Tibial nerve (tissue), 4 donors: ENCODE measurements at regions not wholly inside any gene's neighbourhood (a gene's known extent, or its start where the extent isn't known, plus 50 kb on each side); places are given as distances from the start of the nearest gene placed in this dataset.

Experiments
- DNase-seq, 2 donors: peaks; one replicate each; pipeline ENCODE4 v3.0.0-alpha.2; 2019; ENCODE audit warnings: low spot score in 2 of 2
- H3K27ac ChIP-seq, 4 donors: fragments of 200-600 bp; sonication (generic) in 3 of 4; one replicate each; pipeline ENCODE4 v1.5.1; 2017 to 2019; ENCODE audit warnings: mild to moderate bottlenecking in 1 of 4
- H3K27me3 ChIP-seq, 2 donors: fragments of 200-600 bp; sonication (generic) in 1 of 2; one replicate each; pipeline versions ENCODE4 v1.5.1 to v1.6.0; 2017 to 2019
- H3K36me3 ChIP-seq, 3 donors: fragments of 200-600 bp; sonication (generic); one replicate each; pipeline ENCODE4 v1.5.1; 2018 to 2019
- H3K4me1 ChIP-seq, 4 donors: fragments of 200-600 bp; sonication (generic) in 3 of 4; one replicate each; pipeline ENCODE4 v1.5.1; 2017 to 2019
- H3K4me3 ChIP-seq, 4 donors: fragments of 200-600 bp; sonication (generic) in 3 of 4; one replicate each; pipeline ENCODE4 v1.5.1; 2017 to 2019; ENCODE audit warnings: mild to moderate bottlenecking in 1 of 4, moderate library complexity in 1 of 4
- H3K9me3 ChIP-seq, 4 donors: fragments of 200-600 bp; sonication (generic) in 3 of 4; one replicate each; pipeline ENCODE4 v1.5.1; 2017 to 2019
- EP300 ChIP-seq, 2 donors: sonication (generic); formaldehyde crosslinking; IDR thresholded peaks; one replicate each; pipeline ENCODE4 v1.6.1; 2017; ENCODE audit warnings: antibody characterized with exemption in 2 of 2, mild to moderate bottlenecking in 1 of 2
- POLR2A ChIP-seq, 2 donors: fragments of 450-650 bp; IDR thresholded peaks; one replicate each; pipeline ENCODE4 v1.6.1; 2017; ENCODE audit warnings: antibody characterized with exemption in 2 of 2, mild to moderate bottlenecking in 2 of 2, moderate library complexity in 2 of 2
- WGBS, 2 donors: methylation state at CpG; one replicate each; pipeline ENCODE4 v1.1.5; 2018; 5-methylcytosine and 5-hydroxymethylcytosine counted together
- TF ChIP-seq, protein P1 (sequence below), 5 experiments: fragments of 200-600 bp in 3 of 5; fragments of 450-650 bp in 2 of 5; sonication (generic) in 3 of 5; IDR thresholded peaks; one replicate each; pipeline ENCODE4 v1.5.1; 2016 to 2019; ENCODE audit warnings: antibody characterized with exemption in 5 of 5, mild to moderate bottlenecking in 3 of 5, moderate library complexity in 2 of 5

DNA sequence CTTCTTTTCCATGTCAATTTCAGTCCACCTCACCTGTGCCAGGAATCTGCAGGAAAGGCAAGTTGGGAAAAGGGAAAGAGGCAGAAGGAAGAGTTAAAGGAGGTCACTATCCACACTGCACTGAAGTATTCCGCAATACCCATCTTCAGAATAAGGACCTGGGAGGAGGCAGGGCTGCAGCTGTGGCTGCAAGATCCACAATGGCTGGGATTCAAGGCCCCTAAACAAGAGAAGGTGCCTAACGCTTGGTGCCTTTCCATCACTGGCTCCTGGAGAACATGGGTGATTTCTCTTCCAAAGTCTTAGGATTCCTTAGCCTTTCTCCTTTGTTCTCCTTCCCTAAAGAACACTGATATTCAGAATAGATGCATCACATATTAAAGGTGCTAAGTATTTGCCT, 204.0 kb downstream of the GRIN2B start:
- WGBS, 2 donors: 85% methylated on average over 2 of the region's 2 CpGs
- H3K4me1 ChIP-seq: no peaks in the 10 kb centered on the region
- H3K27me3 ChIP-seq: no peaks in the 10 kb centered on the region
- TF ChIP-seq, protein P1, sequence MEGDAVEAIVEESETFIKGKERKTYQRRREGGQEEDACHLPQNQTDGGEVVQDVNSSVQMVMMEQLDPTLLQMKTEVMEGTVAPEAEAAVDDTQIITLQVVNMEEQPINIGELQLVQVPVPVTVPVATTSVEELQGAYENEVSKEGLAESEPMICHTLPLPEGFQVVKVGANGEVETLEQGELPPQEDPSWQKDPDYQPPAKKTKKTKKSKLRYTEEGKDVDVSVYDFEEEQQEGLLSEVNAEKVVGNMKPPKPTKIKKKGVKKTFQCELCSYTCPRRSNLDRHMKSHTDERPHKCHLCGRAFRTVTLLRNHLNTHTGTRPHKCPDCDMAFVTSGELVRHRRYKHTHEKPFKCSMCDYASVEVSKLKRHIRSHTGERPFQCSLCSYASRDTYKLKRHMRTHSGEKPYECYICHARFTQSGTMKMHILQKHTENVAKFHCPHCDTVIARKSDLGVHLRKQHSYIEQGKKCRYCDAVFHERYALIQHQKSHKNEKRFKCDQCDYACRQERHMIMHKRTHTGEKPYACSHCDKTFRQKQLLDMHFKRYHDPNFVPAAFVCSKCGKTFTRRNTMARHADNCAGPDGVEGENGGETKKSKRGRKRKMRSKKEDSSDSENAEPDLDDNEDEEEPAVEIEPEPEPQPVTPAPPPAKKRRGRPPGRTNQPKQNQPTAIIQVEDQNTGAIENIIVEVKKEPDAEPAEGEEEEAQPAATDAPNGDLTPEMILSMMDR (IDR thresholded peaks at IDR 0.05): no peak
- TF ChIP-seq POLR2A (IDR thresholded peaks at IDR 0.05): no peak
- TF ChIP-seq EP300 (IDR thresholded peaks at IDR 0.05): no peak
- DNase-seq: no peak
- H3K36me3 ChIP-seq: no peaks in the 10 kb centered on the region
- H3K9me3 ChIP-seq: no peaks in the 10 kb centered on the region
- H3K27ac ChIP-seq: no peak overlapping the region
- no peak overlapping the region for H3K4me3 ChIP-seq

DNA sequence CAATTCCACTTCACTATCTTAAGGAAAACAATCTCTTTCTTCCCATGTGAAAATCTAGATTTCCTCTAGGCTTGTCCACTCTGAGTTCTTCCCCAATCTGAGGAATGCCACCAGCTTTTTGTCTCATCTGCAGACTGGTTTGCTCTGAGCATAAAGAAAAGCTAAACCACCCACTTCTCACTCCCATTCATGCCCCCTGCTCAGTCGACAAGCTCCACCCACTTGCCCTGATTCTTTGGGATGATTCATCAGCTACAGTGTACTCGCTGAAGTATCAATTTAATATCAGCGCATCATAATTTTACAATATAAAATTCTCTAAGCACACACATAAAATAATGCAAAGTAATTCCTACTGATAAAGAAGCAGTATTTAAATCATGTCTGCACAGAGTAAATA, 209.1 kb downstream of the GRIN2B start:
- no peaks in the 10 kb centered on the region for H3K4me1 ChIP-seq
- no peak overlapping the region for H3K27ac ChIP-seq
- H3K9me3 ChIP-seq: no peaks in the 10 kb centered on the region
- H3K36me3 ChIP-seq: no peaks in the 10 kb centered on the region
- H3K4me3 ChIP-seq: no peak overlapping the region
- TF ChIP-seq POLR2A (IDR thresholded peaks at IDR 0.05) (no peak), EP300 (IDR thresholded peaks at IDR 0.05) (no peak)
- TF ChIP-seq, protein P1 (IDR thresholded peaks at IDR 0.05): no peak
- no peaks in the 10 kb centered on the region for H3K27me3 ChIP-seq
- WGBS, 2 donors: 53 to 63% methylated on average over 3 of the region's 3 CpGs
- no peak for DNase-seq

DNA sequence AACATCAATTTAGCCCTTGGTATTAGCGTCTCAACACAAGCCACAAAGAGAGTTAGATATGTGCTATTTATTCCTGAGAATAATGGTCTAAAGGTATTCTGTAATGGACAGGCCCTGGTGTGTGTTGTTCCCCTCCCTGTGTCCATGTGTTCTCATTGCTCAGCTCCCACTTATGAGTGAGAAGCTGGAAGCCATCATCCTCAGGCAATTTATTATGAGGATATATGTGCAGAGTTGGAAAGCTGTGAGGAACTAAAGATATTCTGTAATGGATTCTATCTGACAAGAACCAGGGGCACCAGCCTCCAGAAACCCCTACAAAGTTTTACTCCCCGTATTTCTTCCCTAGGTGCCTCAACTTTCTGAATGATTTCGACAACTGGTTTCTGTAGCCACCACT, 210.8 kb downstream of the GRIN2B start:
- Histone ChIP-seq H3K4me1 (no peaks in the 10 kb centered on the region), H3K9me3 (no peaks in the 10 kb centered on the region), H3K27me3 (no peaks in the 10 kb centered on the region), H3K27ac (no peak overlapping the region), H3K4me3 (no peak overlapping the region), H3K36me3 (no peaks in the 10 kb centered on the region)
- no peak for DNase-seq
- TF ChIP-seq, protein P1 (IDR thresholded peaks at IDR 0.05): no peak
- TF ChIP-seq POLR2A (IDR thresholded peaks at IDR 0.05) (no peak), EP300 (IDR thresholded peaks at IDR 0.05) (no peak)
- 63 to 88% methylated on average over 3 of the region's 3 CpGs for WGBS, 2 donors

DNA sequence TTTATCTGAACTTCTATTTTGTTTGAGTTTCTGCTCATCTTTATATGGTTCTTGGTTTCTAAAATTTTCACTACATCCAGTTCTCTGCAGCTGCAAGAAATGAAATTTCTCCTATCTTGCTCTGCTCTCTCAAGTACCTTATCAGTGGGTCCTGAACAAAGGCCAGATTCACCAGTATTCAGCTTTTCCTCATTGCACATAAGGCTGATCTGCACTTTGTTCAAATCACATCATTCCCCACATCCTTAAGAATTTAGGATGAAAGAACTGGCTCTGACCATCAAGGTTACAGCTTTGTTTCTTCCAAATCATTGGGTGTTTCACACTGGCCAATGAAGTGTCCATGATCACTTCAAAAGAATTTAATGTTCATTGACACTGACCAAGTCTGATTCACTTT, 211.4 kb downstream of the GRIN2B start:
- Histone ChIP-seq H3K27me3 (no peaks in the 10 kb centered on the region), H3K36me3 (no peaks in the 10 kb centered on the region), H3K27ac (no peak overlapping the region), H3K4me3 (no peak overlapping the region), H3K4me1 (no peaks in the 10 kb centered on the region), H3K9me3 (no peaks in the 10 kb centered on the region)
- TF ChIP-seq POLR2A (IDR thresholded peaks at IDR 0.05) (no peak), EP300 (IDR thresholded peaks at IDR 0.05) (no peak)
- TF ChIP-seq, protein P1 (IDR thresholded peaks at IDR 0.05): no peak
- DNase-seq: no peak

DNA sequence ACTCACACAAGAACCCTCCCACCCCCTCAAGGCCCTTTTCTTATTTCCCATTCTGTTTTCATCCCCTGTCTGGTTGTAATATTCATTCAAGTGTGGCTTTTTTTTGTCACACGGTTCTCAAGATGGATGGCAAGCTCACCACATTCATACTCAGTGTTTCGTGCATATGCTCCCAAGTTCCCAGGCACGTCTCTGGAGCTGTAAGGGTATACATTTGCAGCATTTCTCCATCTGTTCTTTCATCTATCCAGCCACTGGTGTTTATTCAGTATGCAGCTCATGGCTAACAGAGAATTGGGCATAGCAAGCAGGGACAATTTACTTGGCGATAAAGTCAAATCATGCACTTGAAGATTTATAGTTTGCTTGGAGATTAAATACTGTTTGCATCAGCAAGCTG, 212.1 kb downstream of the GRIN2B start:
- 88 to 90% methylated on average over 4 of the region's 4 CpGs for WGBS, 2 donors
- no peaks in the 10 kb centered on the region for H3K9me3 ChIP-seq
- no peak for DNase-seq
- no peaks in the 10 kb centered on the region for H3K36me3 ChIP-seq
- no peak overlapping the region for H3K27ac ChIP-seq
- TF ChIP-seq POLR2A (IDR thresholded peaks at IDR 0.05): no peak
- H3K27me3 ChIP-seq: no peaks in the 10 kb centered on the region
- no peaks in the 10 kb centered on the region for H3K4me1 ChIP-seq
- no peak overlapping the region for H3K4me3 ChIP-seq

DNA sequence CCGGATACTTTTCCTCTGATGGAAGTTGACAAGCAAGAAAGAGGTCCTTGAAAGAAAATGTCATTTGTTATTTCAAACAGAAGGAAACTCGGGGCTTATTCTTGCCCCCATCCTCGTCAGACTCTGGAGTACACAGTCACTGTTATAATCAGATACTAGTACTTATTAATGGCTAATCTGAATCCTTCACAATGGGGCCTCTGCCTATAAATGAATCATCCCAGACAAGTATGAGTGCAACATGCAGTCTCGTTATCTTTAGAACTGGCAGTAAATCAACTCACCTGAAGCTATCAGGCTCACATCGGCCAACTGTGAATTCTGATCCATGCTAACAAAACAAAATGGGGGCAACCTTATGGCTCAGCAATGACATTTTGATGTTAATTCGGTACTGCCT, 216.7 kb downstream of the GRIN2B start:
- TF ChIP-seq POLR2A (IDR thresholded peaks at IDR 0.05) (no peak), EP300 (IDR thresholded peaks at IDR 0.05) (no peak)
- TF ChIP-seq, protein P1 (IDR thresholded peaks at IDR 0.05): no peak
- 67 to 72% methylated on average over 6 of the region's 6 CpGs for WGBS, 2 donors
- H3K36me3 ChIP-seq: no peaks in the 10 kb centered on the region

More for the DNA sequence above, 216.7 kb downstream of the GRIN2B start:
- no peak overlapping the region for H3K4me3 ChIP-seq
- DNase-seq: no peak
- no peaks in the 10 kb centered on the region for H3K9me3 ChIP-seq
- no peaks in the 10 kb centered on the region for H3K27me3 ChIP-seq
- H3K27ac ChIP-seq: no peak overlapping the region
- H3K4me1 ChIP-seq: no peaks in the 10 kb centered on the region
